OCI-LY7 (cell line): ENCODE measurements at regions not wholly inside any gene's neighbourhood (a gene's known extent, or its start where the extent isn't known, plus 50 kb on each side); places are given as distances from the start of the nearest gene placed in this dataset.

Experiments
- BruUV-seq: library from RNA; stranded (reverse); fragments of 400-500 nt; replicated peaks from 2 replicates; lab custom pipeline; 2021; lab: Mats Ljungman, UMichigan
- CTCF ChIA-PET: fragments of 300-600 bp; sonication (Branson Sonifier 250); formaldehyde crosslinking; loops from one replicate; lab custom pipeline; 2022; ENCODE audit warnings: antibody characterized with exemption; ENCODE audit not compliant: unreplicated experiment; lab: Charles Lee
- POLR2A ChIA-PET: fragments of 300-600 bp; sonication (Branson Sonifier 250); formaldehyde crosslinking; loops from one replicate; lab custom pipeline; 2022; ENCODE audit warnings: antibody characterized with exemption; lab: Charles Lee
- DNase-seq: peaks from one replicate; pipeline ENCODE4 v3.0.0-alpha.2; 2015; ENCODE audit warnings: low spot score
- H2AFZ ChIP-seq: fragments of 200-600 bp; sonication (generic), shearing (Covaris generic); 2 replicates; pipeline ENCODE4 v1.6.1; 2014; ENCODE audit warnings: mild to moderate bottlenecking, antibody characterized with exemption, low read length, moderate library complexity
- H3K27ac ChIP-seq: fragments of 200-600 bp; sonication (generic); 2 replicates; pipeline ENCODE4 v1.5.1; 2014; ENCODE audit warnings: mixed run types, low read depth, mild to moderate bottlenecking, moderate library complexity, low read length, inconsistent platforms; ENCODE audit not compliant: poor library complexity, severe bottlenecking
- H3K36me3 ChIP-seq: fragments of 200-600 bp; sonication (generic); 2 replicates; pipeline ENCODE4 v1.6.1; 2014; ENCODE audit warnings: mild to moderate bottlenecking, antibody characterized with exemption, low read length, moderate library complexity, mixed read lengths; ENCODE audit not compliant: insufficient read depth
- H3K4me1 ChIP-seq: fragments of 200-600 bp; sonication (generic); 2 replicates; pipeline ENCODE4 v1.5.1; 2014; ENCODE audit warnings: mild to moderate bottlenecking, low read length; ENCODE audit not compliant: insufficient read depth, poor library complexity, severe bottlenecking
- H3K4me2 ChIP-seq: fragments of 200-600 bp; sonication (generic); 2 replicates; pipeline ENCODE4 v1.6.1; 2014; ENCODE audit warnings: mild to moderate bottlenecking, low read length
- H3K4me3 ChIP-seq: fragments of 200-600 bp; sonication (generic); 2 replicates; pipeline ENCODE4 v1.5.1; 2014; ENCODE audit warnings: mild to moderate bottlenecking, low read depth, low read length; ENCODE audit not compliant: poor library complexity, severe bottlenecking
- H3K79me2 ChIP-seq: fragments of 200-600 bp; sonication (generic); 2 replicates; pipeline ENCODE4 v1.6.1; 2016; ENCODE audit warnings: low read depth, mild to moderate bottlenecking, low read length, moderate library complexity, mixed read lengths; ENCODE audit not compliant: insufficient read depth
- H3K9me2 ChIP-seq: fragments of 200-600 bp; sonication (generic); 2 replicates; pipeline ENCODE4 v1.6.1; 2016; ENCODE audit warnings: mild to moderate bottlenecking, low read length, mixed read lengths; ENCODE audit not compliant: insufficient read depth
- H3K9me3 ChIP-seq: fragments of 200-600 bp; sonication (generic); 2 replicates; pipeline ENCODE4 v1.6.1; 2014; ENCODE audit warnings: mild to moderate bottlenecking, mixed run types, low read length, mixed read lengths
- H4K20me1 ChIP-seq: fragments of 200-600 bp; sonication (generic); 2 replicates; pipeline ENCODE4 v1.6.1; 2014; ENCODE audit warnings: mild to moderate bottlenecking, antibody characterized with exemption, low read length, moderate library complexity, mixed read lengths; ENCODE audit not compliant: insufficient read depth
- CTCF ChIP-seq: fragments of 200-600 bp; sonication (generic); conservative IDR thresholded peaks from 2 replicates; pipeline ENCODE4 v1.5.1; 2014; ENCODE audit warnings: mild to moderate bottlenecking, antibody characterized with exemption, low read length, moderate library complexity, mixed read lengths
- EZH2phosphoT487 ChIP-seq: fragments of 200-600 bp; sonication (generic); IDR thresholded peaks from 2 replicates; pipeline ENCODE4 v1.6.1; 2018; ENCODE audit warnings: low read depth, borderline replicate concordance, mild to moderate bottlenecking, mixed run types, antibody characterized with exemption, low read length, moderate library complexity, mixed read lengths
- intact Hi-C: fragments of 100-400 bp; cut with micrococcal nuclease; formaldehyde crosslinking; loops from one replicate; pipeline ENCODE4 v1.10.0; 2022; ENCODE audit not compliant: unreplicated experiment

- no peaks in the 10 kb centered on the region for H3K9me3 ChIP-seq
- no peaks in the 10 kb centered on the region for H3K79me2 ChIP-seq
- no peak overlapping the region for H3K4me2 ChIP-seq
- H4K20me1 ChIP-seq = no peaks in the 10 kb centered on the region
- intact Hi-C loops = no loop called here
- no peak overlapping the region for H3K4me3 ChIP-seq
- CTCF ChIA-PET = no interaction called here
- no peaks in the 10 kb centered on the region for H3K9me2 ChIP-seq
- TF ChIP-seq CTCF = no peak
- no peak for TF ChIP-seq EZH2phosphoT487
- BruUV-seq = no TSS peak
- no peak for DNase-seq
- H2AFZ ChIP-seq = no peak overlapping the region
- H3K27ac ChIP-seq = no peak overlapping the region
- POLR2A ChIA-PET = interaction anchor here (0.6 to 0.8 kb wide), 2 partner anchors 52 to 351 kb away, joined by 3 to 6 read pairs; no protein-coding TSS in a partner anchor
- no peaks in the 10 kb centered on the region for H3K4me1 ChIP-seq
- no peaks in the 10 kb centered on the region for H3K36me3 ChIP-seq
These were observed 117.1 kb upstream of the DAB2 start for GRCh38 chr5:39541920-39542319.

GRCh38 chr5:39539470-39539869 is 114.7 kb upstream of the DAB2 start:
- DNase-seq = no peak
- Histone ChIP-seq H3K79me2 (no peaks in the 10 kb centered on the region), H3K9me2 (no peaks in the 10 kb centered on the region), H3K36me3 (no peaks in the 10 kb centered on the region), H3K4me3 (no peak overlapping the region), H4K20me1 (no peaks in the 10 kb centered on the region), H3K9me3 (no peaks in the 10 kb centered on the region), H3K27ac (no peak overlapping the region), H3K4me1 (no peaks in the 10 kb centered on the region), H3K4me2 (no peak overlapping the region), H2AFZ (no peak overlapping the region)
- ChIA-PET CTCF (no interaction called here), POLR2A (interaction anchor here (1.2 kb wide), 1 partner anchor 34 kb away, joined by 3 read pairs; no protein-coding TSS in a partner anchor)
- TF ChIP-seq CTCF (no peak), EZH2phosphoT487 (no peak)
- no TSS peak for BruUV-seq
- intact Hi-C loops = no loop called here

- Histone ChIP-seq H3K4me3 (no peak overlapping the region), H3K9me2 (no peaks in the 10 kb centered on the region), H3K36me3 (no peaks in the 10 kb centered on the region), H3K4me1 (no peaks in the 10 kb centered on the region), H3K4me2 (no peak overlapping the region), H2AFZ (no peak overlapping the region), H3K27ac (no peak overlapping the region), H3K9me3 (no peaks in the 10 kb centered on the region), H4K20me1 (no peaks in the 10 kb centered on the region), H3K79me2 (no peaks in the 10 kb centered on the region)
- ChIA-PET POLR2A (interaction anchor here (0.6 kb wide), 1 partner anchor 949 kb away, joined by 3 read pairs; no protein-coding TSS in a partner anchor), CTCF (no interaction called here)
- intact Hi-C loops = no loop called here
- DNase-seq = no peak
- TF ChIP-seq CTCF (no peak), EZH2phosphoT487 (no peak)
- BruUV-seq = no TSS peak
These were observed 109.9 kb upstream of the DAB2 start for GRCh38 chr5:39534690-39535089.
